ENCODE measurements at regions not wholly inside any gene's neighbourhood (a gene's known extent, or its start where the extent isn't known, plus 50 kb on each side); places are given as distances from the start of the nearest gene placed in this dataset.

GRCh38 chr1:102466487-102466886 is 469.8 kb upstream of the OLFM3 start:
- TF ChIP-seq ZNF274 (IDR thresholded peaks at IDR 0.05; ENCODE audit: low read depth, low read length) (no peak), SUZ12 (IDR thresholded peaks at IDR 0.05; ENCODE audit: extremely low read depth, insufficient read depth, insufficient read length) (no peak)
